ENCODE measurements at regions not wholly inside any gene's neighbourhood (a gene's known extent, or its start where the extent isn't known, plus 50 kb on each side); places are given as distances from the start of the nearest gene placed in this dataset.
"Not testable (repeated sequence)": the region's sequence is repeated elsewhere in the genome, so short reads cannot be mapped to it uniquely, and the experiment has no call there.

DNA sequence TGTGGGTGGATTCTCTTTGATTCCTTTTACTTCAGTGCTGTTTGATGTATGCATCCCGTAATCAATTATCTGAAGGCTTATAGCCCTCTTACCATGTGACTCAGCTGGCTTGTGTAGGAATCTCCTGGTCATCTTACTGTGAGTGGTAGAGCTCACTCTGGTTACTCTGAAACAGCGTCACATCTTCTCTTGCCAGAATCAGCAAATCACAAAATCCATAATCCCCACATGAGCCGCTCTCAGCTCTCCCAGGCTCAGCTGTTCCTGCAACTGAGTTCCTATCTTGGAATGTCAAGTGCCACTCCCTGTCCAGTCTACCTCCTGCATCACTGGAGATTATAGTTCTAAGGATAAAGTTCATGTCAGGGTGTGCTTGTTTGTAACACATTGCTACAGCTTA lies 278.0 kb downstream of the FBXO8 start:
- DNase-seq = no peak

DNA sequence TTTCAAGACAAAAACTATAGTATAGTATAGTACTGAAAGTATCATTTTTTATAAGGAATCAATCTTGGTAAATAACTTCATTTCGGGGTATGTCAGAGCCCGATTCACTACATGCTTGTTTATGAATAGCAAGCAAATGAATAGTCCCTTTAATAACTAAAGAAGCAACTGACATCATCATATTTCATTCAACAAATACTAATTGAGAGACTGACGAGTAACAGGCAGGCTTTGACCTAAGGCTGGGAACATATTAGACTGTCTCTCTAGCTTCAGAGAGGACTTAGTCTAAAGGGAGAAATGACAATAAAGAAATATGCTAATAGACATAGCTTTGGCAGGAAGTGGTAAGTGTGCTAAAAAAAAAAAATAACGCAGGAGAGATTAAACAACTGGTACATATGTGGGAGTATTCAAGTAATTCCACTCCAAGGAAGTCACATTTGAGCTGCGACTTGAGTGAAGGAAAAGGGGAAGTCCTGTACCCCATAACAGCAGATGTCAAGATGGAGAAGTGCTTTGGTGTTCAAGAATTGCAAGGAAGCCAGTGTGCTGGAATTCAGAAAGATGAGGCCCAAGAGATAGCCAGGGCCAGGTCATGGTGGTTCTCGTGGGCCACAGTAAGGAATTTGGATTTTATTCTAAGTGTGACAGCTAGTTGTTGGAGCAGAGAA lies 284.9 kb downstream of the FBXO8 start:
- DNase-seq = peak; percentile 15

DNA sequence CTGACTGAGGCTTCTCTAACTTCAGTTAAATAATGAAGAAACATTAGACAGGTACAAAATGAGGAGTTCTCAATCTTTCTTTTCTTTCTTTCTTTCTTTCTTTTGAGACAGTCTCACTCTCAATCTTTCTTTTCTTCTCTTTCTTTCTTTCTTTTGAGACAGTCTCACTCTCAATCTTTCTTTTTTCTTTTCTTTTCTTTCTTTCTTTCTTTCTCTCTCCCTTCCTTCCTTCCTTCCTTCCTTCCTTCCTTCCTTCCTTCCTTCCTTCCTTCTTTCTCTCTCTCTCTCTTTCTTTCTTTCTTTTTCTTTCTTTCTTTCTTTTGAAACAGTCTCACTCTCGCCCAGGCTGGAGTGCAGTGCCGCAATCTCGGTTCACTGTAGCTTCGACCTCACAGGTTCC lies 287.7 kb downstream of the FBXO8 start:
- DNase-seq = not testable (repeated sequence)

DNA sequence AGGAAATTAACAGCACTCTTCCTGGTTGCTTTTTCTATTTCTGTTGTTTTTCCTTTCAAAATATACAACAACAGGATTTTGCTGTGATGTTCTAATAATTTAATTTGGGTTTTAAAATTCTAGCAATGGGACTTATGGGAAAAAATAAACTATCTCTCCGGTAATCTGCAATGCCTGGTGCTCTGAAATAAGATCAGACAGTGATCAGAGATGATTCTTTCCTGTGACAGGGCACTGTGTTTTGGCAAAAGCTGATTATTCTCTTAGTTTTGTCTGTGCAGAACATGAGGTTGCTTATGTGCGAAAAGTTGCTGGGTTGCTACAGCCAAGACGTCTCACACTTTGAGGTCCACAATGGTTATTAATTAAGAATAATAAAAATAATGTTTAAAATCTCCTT lies 291.7 kb downstream of the FBXO8 start:
- no peak for DNase-seq

DNA sequence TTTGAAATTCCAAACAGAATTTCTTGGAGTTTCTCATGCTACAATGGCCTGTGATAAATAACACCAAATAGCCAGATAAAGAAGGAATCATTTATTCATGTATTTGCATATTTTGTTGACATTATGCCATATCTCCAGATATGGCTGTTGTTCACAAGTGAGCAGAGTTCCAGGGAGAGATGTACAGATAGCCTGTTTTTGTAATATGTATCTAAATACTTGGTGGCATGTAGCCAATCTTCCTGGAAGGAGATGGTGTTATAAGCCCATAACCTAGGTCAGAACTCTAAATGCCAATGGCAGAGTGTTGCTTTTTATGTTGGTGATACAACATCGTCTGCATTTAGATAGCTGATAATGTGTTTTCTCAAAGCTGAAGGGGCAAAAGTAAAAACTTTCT lies 292.2 kb downstream of the FBXO8 start:
- no peak for DNase-seq

- DNase-seq = no peak
Observed at GRCh38 chr4:173990869-173991210, 292.6 kb downstream of the FBXO8 start.

- DNase-seq = peak; percentile 58
Observed at GRCh38 chr4:173990126-173990868, 293.2 kb downstream of the FBXO8 start.

GRCh38 chr4:173963523-173963922 lies 319.9 kb downstream of the FBXO8 start:
- DNase-seq = not testable (repeated sequence)

DNA sequence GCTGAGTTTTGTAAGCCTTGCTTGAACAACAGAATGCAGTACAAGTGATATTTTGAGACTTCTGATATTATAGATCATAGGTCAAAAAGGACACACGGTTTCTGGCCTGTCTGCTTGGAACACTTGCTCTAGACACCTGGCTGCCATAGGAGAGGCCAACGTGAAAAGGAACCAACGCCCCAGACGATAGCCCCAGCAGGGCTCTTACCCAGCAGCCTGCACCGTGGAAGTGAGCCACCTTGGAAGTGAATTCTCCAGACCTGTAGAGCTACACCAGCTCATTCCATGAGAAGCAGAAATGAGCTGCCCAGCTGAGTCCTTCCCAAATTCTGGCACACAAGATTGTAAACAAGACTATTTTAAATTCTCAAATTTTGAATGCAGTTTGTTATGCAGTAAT lies 323.1 kb downstream of the FBXO8 start:
- no peak for DNase-seq

DNA sequence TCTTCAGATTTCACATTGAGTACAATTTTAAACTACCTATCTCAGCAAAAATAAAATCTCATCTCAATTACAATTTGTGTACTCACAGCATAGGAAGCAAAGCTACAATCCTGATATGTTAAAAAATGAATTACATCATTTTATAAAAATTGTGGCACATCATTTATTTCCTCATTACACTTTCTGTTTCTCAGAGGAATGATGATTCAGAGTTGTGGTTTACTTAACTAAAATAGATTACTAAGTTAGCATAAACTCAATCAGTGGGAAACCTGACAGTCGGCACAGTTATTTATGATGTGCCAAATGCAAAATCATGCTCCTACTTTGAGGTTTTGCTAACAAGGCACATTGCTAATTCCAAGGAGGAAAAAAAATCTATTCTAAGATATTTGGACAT lies 325.0 kb downstream of the FBXO8 start:
- DNase-seq = no peak

GRCh38 chr4:173943547-173943946 lies 339.9 kb downstream of the FBXO8 start:
- peak; percentile 77 for DNase-seq

- DNase-seq = no peak
Observed at GRCh38 chr4:173940146-173940545, 343.3 kb downstream of the FBXO8 start.

DNA sequence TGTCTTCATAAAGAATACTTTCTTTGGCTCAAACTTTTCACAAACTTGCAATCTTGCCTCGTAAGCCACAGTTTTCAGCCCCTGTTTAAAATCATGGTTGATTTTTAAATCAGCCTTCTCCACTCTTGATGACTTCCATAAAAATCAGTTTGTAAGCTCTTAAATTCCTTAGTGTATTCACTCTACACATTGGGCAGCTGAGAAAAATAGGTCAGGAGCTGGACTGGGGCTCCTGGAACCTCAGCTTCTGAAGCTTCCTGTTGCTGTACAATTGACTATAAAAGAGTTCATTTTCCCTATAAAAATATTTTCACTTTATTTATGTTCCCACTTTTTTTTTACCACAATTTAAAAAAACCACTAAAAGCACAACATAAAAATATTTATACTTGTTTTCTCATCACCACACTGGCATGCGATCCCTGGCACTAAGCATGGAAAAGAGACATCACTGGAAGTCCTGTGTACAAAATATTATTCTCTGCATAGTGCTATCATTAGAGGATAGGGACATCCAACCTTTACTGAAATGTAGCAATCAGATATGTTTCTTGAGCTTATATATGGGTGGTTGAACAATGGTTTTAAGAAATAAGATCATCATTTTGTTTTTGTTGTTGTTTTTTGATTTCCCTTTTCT lies 345.7 kb downstream of the FBXO8 start:
- no peak for DNase-seq

- no peak for DNase-seq
Observed at GRCh38 chr4:173936861-173937260, 346.6 kb downstream of the FBXO8 start.

DNA sequence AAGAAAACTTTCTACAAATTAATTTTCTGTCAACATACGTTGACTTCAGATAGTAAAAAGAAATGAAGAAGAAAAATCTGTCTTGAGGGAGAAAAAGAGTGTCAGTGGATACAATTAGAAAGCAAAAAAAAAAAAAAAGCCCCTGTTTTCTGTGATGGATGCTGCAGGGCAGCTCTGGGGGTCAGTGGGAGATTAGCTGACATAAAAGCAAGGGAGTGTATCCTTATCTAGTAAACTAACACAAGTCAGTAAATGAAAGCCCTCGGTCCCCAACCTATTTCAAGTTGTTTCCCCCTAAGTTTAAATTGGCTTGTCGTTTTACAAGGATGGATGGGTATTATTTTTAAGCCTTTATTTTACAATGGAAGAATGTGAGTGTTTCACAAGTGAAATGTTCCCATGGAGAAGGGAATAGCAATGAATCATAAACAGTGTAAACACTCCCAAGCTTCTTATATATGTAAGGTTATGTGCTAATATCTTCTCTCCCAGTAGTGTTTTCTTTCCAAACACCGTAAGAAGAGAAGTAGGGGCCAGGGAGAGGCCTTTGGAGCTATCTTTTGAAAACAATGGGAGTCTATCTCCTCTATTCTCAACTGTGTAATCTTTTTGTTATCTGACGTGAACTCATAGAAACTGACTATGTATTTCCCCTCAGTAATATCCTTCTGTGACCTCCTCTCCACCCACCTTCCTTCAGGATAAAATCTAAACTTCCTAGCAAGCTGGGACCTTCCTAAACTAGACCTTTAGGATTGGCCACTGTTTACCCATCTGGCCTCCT lies 347.7 kb downstream of the FBXO8 start:
- DNase-seq = no peak

DNA sequence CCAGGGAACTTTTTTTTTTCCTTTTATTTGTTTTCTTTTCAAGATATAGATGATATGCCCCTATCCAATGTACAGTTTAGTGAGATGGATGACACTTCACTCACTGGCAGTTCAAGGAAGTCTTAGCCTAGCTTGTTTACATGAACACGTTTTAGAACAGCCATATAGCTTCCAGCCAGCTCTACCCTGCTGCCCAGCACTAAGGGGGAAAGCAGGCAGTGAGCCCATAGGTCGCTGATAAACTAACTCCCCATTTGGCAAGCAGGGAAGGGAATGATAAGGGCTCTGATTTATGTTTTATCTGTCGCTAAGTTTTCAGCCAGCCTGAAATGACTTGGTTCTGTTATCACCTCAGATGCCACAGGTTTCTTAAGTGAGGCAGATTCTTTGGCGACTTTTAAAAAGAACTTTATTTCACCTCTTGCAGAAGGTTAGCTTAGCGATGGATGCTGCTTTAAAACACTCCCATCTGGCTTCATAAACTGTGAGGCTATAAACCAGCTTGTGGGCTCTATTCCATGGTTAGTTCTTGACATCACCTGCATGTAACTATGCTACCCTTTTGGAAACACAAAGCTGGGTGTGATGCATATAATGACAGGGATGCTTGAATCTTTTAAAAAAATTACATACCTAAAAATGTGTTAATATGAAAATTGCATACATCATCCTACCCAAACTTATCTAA lies 348.4 kb downstream of the FBXO8 start:
- DNase-seq = no peak

- no peak for DNase-seq
Observed at GRCh38 chr4:173934201-173934600, 349.3 kb downstream of the FBXO8 start.

DNA sequence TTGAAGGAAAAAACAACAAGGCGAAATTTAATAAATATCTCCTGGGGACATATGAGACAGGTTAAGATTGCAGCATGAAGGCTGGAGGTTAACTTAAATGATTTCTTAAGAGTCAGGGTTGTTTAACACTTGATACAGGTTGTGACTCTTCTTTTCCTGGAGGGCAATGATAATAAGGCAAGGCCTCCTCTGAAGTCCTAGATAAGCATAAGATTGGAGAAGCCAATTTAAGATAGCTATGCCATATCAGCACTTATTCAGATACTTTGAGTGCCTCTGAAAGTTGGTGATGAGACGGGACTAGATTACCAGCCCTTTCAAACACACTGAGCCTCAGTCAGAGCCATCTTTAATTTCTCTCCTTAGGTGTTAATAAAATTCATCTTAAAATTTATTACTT lies 350.8 kb downstream of the FBXO8 start:
- no peak for DNase-seq

DNA sequence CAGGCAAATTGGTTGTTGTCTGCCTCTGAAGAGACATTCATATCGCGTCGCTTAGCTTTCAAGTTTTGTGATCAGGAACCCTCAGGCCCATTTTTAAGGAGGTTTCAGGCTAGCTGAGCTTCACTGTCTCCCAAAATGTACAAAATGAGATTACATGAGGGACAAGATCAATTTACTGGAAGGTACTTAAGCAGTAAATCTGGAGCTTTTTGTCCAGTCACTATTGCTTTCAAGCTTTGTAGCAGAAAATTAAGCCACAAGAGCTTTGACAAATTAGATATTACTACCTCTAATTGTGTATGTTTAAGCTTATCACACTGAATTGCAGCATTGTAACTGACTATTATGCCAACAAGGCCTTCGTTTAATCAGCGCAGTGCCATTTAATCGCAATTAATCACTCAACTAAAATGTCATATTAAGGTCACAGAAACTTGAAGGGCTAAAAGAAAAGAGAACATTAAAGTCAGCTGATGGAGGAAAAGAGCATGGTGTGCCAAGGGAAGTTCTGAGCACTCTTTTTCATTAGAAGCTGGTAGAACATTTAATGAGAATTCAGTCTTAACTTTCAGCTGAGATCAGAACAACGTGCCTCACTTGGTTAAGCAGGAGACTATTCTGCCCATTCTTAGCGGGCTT lies 353.0 kb downstream of the FBXO8 start:
- no peak for DNase-seq

DNA sequence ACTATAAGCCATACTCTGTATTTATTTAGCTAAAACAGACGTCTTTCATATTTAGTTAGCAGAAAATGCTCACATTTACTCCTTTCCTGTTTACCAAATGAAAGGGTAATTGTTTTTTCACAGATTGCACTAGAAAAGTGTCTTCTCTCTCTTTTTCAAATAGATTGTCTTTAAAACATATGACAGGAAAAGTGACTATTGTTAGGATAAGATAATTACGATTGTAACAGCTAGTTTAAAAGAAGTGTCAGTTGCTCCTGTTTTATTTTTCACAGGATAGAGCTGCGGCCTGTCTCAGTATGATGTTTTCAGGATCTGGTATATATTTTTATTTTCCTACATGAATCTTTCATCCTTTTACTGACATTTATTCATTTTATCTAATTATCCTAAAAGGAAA lies 353.5 kb downstream of the FBXO8 start:
- no peak for DNase-seq

- DNase-seq = peak; percentile 69
Observed at GRCh38 chr4:173924561-173924960, 358.9 kb downstream of the FBXO8 start.

GRCh38 chr4:173919861-173920260 lies 363.6 kb downstream of the FBXO8 start:
- DNase-seq = no peak
